GM18873 (cell line): ENCODE measurements at regions not wholly inside any gene's neighbourhood (a gene's known extent, or its start where the extent isn't known, plus 50 kb on each side); places are given as distances from the start of the nearest gene placed in this dataset.

Source experiments
- ATAC-seq: cut with Tn5 transposase; IDR thresholded peaks from one replicate; pipeline ENCODE4 v1.9.1; 2021; ENCODE audit warnings: mild to moderate bottlenecking, moderate library complexity, moderate number of reproducible peaks; ENCODE audit not compliant: unreplicated experiment, low FRiP score

DNA sequence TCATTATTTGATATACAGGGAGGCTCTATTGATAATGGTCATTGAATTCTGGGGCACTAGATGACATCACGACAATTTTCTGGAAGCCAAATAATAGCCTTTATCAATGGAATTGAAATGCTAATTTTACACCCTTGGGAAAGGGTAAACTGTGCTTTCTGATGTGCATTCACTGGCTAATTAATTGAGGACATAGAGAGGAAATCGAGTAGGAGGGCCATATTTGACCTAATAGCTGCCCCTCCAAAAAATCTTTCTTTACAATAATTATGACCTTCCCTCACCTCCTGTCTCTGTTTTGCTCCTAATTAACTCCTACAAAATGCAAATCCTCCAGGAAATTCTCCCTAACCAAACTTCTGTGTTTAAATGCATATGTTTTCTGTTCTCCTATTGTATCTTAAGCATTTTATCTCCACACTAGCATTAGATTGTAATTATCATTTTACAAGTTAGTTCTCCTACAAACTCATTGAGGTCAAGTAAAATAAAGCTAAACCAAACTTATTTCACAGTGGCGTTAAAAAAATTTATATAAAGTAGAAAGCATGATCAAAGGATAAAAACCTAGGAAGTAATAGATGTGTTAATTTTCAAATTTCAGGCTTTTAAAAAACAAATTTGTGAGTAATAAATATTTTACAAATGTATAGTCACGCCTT is 1414.0 kb upstream of the AGA start:
- ATAC-seq, result no peak

DNA sequence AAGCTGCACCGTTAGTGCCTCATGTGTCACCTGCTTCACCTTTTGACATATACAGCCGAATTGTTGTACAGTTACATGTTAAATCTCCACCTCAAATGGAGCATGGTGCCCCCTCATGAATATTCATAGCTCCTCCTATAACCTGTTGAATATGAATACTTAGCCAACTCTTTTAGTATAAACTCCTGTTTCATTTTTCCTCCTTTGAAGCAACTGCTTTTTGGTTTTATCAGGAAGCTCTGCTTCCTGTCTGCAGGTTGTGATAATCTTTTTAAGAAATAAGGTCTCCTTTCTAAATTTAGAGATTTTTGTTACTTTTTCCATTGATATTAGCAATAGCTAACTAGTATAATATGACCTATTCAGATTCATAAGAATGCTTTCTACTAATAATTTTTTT is 1429.2 kb upstream of the AGA start:
- ATAC-seq, result no peak

GRCh38 chr4:178881937-178882336 is 1439.7 kb upstream of the AGA start:
- no peak for ATAC-seq

DNA sequence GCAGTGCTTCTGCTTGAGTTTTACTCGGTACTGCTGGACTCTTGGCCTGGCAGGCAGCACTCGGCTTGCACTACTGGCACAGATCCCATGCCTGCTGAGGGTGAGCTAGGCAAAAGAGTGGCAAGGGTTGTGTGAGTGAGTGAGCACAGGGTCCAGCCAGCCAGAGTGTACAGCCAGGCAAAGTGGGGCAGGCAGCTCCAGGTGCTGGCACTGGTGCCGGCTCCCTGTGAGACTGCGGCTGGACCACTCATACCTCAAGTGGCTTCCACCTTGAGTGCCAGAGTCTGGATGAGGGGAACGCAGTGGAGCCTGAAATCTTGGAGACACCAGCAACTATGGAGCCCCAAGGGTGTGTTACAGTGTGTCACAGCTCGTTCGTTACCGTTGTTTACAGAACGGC is 1451.9 kb upstream of the AGA start:
- no peak for ATAC-seq

- ATAC-seq, result no peak
Measured at GRCh38 chr4:178899084-178899483, 1456.8 kb upstream of the AGA start.

DNA sequence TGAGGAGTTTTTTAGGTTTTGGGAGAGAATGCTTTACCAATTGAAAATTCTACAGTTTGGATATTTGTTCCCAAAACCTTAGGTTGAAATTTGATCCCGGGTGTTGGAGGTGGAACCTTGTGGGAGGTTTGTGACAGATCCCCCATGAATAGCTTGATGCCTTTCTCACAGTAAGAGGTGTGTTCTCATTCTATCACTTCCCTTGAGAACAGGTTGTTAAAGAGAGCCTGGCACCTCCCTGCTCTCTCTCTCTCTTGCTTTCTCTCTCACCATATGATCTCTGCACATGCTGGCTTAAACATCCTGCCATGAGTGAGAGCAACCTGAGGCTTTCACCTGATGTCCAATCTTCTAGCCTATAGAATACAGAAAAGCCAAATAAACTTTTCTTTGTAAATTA is 1475.5 kb upstream of the AGA start:
- ATAC-seq, result no peak

- ATAC-seq, result no peak
Measured at GRCh38 chr4:178937130-178937529, 1494.9 kb upstream of the AGA start.

DNA sequence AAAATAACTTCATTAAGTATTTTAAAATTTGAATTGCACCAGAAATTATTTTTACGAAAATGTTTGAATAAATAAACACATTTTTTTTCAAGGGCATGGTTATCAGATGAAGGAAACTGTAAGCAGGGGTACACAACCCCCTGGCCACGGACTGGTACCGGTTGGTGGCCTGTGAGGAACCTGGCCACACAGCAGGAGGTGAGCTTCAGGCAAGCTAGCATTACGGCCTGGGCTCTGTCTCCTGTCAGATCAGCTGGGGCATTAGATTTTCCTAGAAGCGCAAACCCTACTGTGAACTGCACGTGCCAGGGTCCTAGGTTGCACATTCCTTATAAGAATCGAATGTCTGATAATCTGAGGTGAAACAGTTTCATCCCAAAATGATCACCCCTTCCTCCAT is 1499.7 kb upstream of the AGA start:
- ATAC-seq, result no peak

- no peak for ATAC-seq
Measured at GRCh38 chr4:178953447-178954120, 1511.3 kb upstream of the AGA start.

DNA sequence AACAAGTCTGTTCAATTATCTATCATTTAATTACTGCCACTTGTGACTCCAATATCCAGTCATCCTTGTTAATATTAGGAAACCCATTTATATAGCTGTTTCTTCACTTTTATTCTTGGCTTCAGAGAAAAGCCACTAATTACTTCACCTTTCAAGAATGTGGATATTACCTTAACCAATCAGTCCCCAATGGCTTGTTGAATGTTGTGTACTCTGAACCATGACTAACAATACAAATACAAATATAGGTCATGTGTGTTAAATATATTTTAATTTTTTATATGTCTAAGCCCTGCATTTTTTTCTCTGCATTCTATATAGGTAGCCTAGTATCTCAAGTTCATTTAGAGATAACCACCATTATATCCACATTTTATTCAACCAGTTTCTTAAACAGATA is 1513.4 kb upstream of the AGA start:
- ATAC-seq, result no peak

GRCh38 chr4:178958725-178959440 is 1516.6 kb upstream of the AGA start:
- no peak for ATAC-seq

GRCh38 chr4:178963446-178964045 is 1521.3 kb upstream of the AGA start:
- ATAC-seq, result no peak

- ATAC-seq, result no peak
Measured at GRCh38 chr4:178966644-178967043, 1524.4 kb upstream of the AGA start.

DNA sequence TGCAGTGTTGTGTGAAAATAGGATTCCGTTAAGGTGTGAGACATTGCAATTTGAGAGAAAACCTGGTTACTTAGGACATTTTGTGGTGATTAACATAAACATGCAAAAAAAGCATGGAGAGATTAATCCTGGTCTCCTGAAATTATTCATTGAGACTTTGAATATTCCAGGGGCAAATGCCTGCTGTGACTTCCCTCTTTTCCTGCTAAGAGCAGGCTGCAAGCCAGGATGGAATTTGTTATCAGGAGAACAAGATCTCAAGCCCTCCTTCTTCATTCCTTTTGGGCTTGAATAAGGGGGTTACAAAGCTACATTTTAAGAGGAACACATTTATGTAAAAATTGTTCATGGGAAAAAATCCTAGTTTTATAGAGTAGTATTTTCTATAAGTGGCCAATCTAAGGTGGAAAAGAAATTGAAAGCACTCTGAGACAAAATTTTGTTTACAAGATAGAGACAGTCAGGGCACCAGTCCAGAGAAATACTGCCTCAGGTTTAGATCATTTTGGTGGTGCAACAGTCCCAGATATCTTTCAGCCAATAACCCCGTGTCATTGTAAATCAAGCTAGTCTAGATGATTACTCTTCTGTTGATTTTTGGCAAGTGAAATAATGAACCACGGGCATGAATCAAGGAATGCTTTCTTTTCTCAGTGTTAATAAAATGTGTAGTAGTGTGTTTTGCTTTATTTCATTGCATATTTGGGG is 1528.3 kb upstream of the AGA start:
- no peak for ATAC-seq

- ATAC-seq, result no peak
Measured at GRCh38 chr4:178976861-178977260, 1534.6 kb upstream of the AGA start.

GRCh38 chr4:178993306-178993705 is 1551.1 kb upstream of the AGA start:
- ATAC-seq, result no peak

GRCh38 chr4:179001918-179002317 is 1559.7 kb upstream of the AGA start:
- no peak for ATAC-seq

- ATAC-seq, result no peak
Measured at GRCh38 chr4:179007755-179008154, 1565.5 kb upstream of the AGA start.

GRCh38 chr4:179017581-179017980 is 1575.3 kb upstream of the AGA start:
- no peak for ATAC-seq

GRCh38 chr4:179027569-179027968 is 1585.3 kb upstream of the AGA start:
- no peak for ATAC-seq

- no peak for ATAC-seq
Measured at GRCh38 chr4:179028321-179028720, 1586.1 kb upstream of the AGA start.
